ENCODE measurements at regions not wholly inside any gene's neighbourhood (a gene's known extent, or its start where the extent isn't known, plus 50 kb on each side); places are given as distances from the start of the nearest gene placed in this dataset.

- H3K36me3 ChIP-seq: no peaks in the 10 kb centered on the region
- intact Hi-C loops (cut with DNase I): no loop called here
- H3K4me1 ChIP-seq: no peaks in the 10 kb centered on the region
- TF ChIP-seq POLR2A (IDR thresholded peaks at IDR 0.05): no peak
- TF ChIP-seq, protein P1, sequence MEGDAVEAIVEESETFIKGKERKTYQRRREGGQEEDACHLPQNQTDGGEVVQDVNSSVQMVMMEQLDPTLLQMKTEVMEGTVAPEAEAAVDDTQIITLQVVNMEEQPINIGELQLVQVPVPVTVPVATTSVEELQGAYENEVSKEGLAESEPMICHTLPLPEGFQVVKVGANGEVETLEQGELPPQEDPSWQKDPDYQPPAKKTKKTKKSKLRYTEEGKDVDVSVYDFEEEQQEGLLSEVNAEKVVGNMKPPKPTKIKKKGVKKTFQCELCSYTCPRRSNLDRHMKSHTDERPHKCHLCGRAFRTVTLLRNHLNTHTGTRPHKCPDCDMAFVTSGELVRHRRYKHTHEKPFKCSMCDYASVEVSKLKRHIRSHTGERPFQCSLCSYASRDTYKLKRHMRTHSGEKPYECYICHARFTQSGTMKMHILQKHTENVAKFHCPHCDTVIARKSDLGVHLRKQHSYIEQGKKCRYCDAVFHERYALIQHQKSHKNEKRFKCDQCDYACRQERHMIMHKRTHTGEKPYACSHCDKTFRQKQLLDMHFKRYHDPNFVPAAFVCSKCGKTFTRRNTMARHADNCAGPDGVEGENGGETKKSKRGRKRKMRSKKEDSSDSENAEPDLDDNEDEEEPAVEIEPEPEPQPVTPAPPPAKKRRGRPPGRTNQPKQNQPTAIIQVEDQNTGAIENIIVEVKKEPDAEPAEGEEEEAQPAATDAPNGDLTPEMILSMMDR (IDR thresholded peaks at IDR 0.05): no peak
- no peaks in the 10 kb centered on the region for H3K9me3 ChIP-seq
- H3K4me3 ChIP-seq: no peak overlapping the region
- no peak for ATAC-seq
- no peaks in the 10 kb centered on the region for H3K27me3 ChIP-seq
- no peak overlapping the region for H3K27ac ChIP-seq
- WGBS (ENCODE audit: insufficient coverage, low coverage, low lambda C conversion rate, missing lambda C conversion rate): no CpG with 5 or more reads among the region's 4 CpGs
- no peak for DNase-seq
These were observed 119.2 kb upstream of the PCBD1 start for GRCh38 chr10:71007516-71007915.

DNA sequence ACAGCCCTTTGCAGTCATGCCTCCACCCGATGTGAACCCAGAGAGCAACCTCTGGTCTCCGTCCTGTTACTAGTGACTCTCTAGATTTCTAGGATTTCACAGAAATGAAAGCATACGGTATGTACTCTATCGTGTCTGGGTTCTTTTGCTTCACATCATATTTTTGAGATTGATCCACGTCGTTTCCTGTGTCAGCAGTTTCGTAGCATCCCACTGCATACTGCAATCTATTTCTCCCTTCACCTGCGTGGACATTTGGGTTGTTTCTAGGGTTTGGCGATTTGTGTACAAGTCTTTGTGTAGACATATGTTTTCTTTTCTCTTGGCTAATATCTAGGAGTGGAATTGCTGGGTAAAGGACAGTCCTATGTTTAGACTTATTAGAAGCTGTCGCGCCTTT, 119.8 kb upstream of the PCBD1 start:
- Histone ChIP-seq H3K27ac (no peak overlapping the region), H3K4me1 (no peaks in the 10 kb centered on the region), H3K9me3 (no peaks in the 10 kb centered on the region), H3K36me3 (no peaks in the 10 kb centered on the region), H3K27me3 (no peaks in the 10 kb centered on the region), H3K4me3 (no peak overlapping the region)
- ATAC-seq (no peak), DNase-seq (no peak)
- intact Hi-C loops (cut with DNase I): no loop called here
- WGBS (ENCODE audit: insufficient coverage, low coverage, low lambda C conversion rate, missing lambda C conversion rate): 75% methylated on average over 11 of the region's 11 CpGs
- no peak for TF ChIP-seq POLR2A (IDR thresholded peaks at IDR 0.05)
- TF ChIP-seq, protein P1 (IDR thresholded peaks at IDR 0.05): no peak

DNA sequence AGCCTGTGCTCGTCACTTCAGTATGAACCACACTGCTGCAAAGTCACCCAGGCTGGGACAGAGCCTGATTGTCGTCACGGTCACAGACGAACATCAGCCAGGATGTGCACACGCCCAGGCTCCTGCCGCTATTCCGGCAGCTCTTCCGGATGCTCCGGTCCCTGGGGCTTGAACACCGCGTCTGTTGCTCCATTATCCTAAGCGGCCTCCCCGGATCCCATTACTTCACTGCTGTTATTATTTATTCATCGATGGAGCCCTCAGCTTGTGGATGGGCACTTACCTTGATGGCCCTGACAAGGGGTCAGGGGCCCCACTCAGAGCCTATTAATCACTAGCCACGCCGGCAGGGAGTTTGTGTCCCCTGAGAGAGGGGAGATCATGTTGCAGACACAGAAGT, 120.8 kb upstream of the PCBD1 start:
- no peaks in the 10 kb centered on the region for H3K36me3 ChIP-seq
- no peaks in the 10 kb centered on the region for H3K4me1 ChIP-seq
- no peaks in the 10 kb centered on the region for H3K9me3 ChIP-seq
- no peak for TF ChIP-seq POLR2A (IDR thresholded peaks at IDR 0.05)
- TF ChIP-seq, protein P1 (IDR thresholded peaks at IDR 0.05): no peak
- H3K27ac ChIP-seq: no peak overlapping the region
- DNase-seq: no peak
- no peak overlapping the region for H3K4me3 ChIP-seq
- no peak for ATAC-seq
- H3K27me3 ChIP-seq: no peaks in the 10 kb centered on the region
- intact Hi-C loops (cut with DNase I): no loop called here
- 45% methylated on average over 7 of the region's 16 CpGs for WGBS (ENCODE audit: insufficient coverage, low coverage, low lambda C conversion rate, missing lambda C conversion rate)

GRCh38 chr10:71010730-71011129, 122.4 kb upstream of the PCBD1 start:
- intact Hi-C loops (cut with DNase I): no loop called here
- no peak for DNase-seq
- no peaks in the 10 kb centered on the region for H3K27me3 ChIP-seq
- no peaks in the 10 kb centered on the region for H3K9me3 ChIP-seq
- no peak for ATAC-seq
- no peak overlapping the region for H3K27ac ChIP-seq
- H3K4me1 ChIP-seq: no peaks in the 10 kb centered on the region
- H3K36me3 ChIP-seq: no peaks in the 10 kb centered on the region
- 57% methylated on average over 4 of the region's 4 CpGs for WGBS (ENCODE audit: insufficient coverage, low coverage, low lambda C conversion rate, missing lambda C conversion rate)
- no peak for TF ChIP-seq POLR2A (IDR thresholded peaks at IDR 0.05)
- TF ChIP-seq, protein P1 (IDR thresholded peaks at IDR 0.05): no peak
- no peak overlapping the region for H3K4me3 ChIP-seq

- no peaks in the 10 kb centered on the region for H3K27me3 ChIP-seq
- no peaks in the 10 kb centered on the region for H3K4me1 ChIP-seq
- no peaks in the 10 kb centered on the region for H3K9me3 ChIP-seq
- H3K4me3 ChIP-seq: no peak overlapping the region
- no peak overlapping the region for H3K27ac ChIP-seq
- DNase-seq (no peak), ATAC-seq (no peak)
- H3K36me3 ChIP-seq: no peaks in the 10 kb centered on the region
- intact Hi-C loops (cut with DNase I): no loop called here
- TF ChIP-seq, protein P1 (IDR thresholded peaks at IDR 0.05): no peak
- TF ChIP-seq POLR2A (IDR thresholded peaks at IDR 0.05): no peak
- WGBS (ENCODE audit: insufficient coverage, low coverage, low lambda C conversion rate, missing lambda C conversion rate): 86% methylated on average over 2 of the region's 3 CpGs
These were observed 122.8 kb upstream of the PCBD1 start for GRCh38 chr10:71011141-71011540.

Measured in right lobe of liver (tissue), 6 donors.